ENCODE measurements at regions not wholly inside any gene's neighbourhood (a gene's known extent, or its start where the extent isn't known, plus 50 kb on each side); places are given as distances from the start of the nearest gene placed in this dataset.

DNA sequence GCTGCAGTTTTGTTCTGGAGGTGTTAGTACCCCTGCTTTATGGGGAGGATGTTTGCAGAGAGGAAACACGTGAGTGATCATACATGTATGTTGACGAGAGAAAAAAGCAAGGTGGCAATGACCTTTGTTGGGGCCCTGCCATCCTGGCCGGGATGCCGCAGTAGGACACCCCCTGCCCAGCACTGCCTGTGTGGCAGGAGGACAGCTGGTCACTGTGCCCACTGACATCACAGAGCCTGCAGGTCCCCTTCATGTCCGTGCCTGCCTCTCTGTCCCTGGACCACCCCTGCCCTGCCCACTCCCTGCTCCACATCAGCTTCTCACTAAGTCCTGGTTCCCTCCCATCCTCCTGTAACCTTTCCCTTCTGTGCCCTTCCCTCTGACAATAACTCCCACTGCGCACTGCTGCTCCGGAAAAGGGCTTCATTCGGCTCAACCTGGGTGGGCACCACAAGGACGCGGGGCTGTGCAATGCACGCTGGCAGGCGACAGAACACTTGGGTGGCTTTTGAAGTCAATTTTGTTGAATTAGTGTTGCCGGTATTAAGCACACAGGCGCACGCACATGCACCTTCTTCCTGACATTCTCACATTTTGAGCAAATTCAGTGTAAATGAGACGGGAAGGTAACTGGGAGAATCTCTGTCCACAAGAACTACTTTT is 51.5 kb upstream of the TWIST2 start:
- no peak for DNase-seq (ENCODE audit: low read depth)
- TF ChIP-seq, protein P1, sequence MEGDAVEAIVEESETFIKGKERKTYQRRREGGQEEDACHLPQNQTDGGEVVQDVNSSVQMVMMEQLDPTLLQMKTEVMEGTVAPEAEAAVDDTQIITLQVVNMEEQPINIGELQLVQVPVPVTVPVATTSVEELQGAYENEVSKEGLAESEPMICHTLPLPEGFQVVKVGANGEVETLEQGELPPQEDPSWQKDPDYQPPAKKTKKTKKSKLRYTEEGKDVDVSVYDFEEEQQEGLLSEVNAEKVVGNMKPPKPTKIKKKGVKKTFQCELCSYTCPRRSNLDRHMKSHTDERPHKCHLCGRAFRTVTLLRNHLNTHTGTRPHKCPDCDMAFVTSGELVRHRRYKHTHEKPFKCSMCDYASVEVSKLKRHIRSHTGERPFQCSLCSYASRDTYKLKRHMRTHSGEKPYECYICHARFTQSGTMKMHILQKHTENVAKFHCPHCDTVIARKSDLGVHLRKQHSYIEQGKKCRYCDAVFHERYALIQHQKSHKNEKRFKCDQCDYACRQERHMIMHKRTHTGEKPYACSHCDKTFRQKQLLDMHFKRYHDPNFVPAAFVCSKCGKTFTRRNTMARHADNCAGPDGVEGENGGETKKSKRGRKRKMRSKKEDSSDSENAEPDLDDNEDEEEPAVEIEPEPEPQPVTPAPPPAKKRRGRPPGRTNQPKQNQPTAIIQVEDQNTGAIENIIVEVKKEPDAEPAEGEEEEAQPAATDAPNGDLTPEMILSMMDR (IDR thresholded peaks at IDR 0.05; ENCODE audit: insufficient read depth, low read depth, low read length, missing control alignments): no peak
- H3K4me3 ChIP-seq (ENCODE audit: low read depth, low read length): no peak overlapping the region

DNA sequence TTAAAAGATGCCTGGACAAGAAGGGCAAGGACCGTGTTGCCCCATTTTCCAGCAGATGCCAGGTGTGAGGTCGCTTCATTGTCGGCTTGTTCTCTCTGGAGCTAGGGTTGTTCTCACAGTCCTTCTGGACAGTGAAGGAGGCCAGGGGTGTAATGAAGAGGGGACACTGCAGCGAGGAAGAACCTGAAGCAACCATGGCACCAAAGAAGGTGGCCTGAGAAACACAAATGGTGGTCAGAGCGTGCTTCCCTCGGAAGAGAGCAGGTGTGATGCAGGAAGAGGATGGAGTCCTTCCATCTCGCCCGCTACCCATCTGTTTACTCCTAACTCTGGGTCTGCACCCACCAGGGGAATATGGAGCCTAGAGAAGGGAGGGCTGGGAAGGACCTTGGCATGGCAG is 50.3 kb upstream of the TWIST2 start:
- TF ChIP-seq, protein P1 (IDR thresholded peaks at IDR 0.05; ENCODE audit: insufficient read depth, low read depth, low read length, missing control alignments): no peak
- no peak overlapping the region for H3K4me3 ChIP-seq (ENCODE audit: low read depth, low read length)
- no peak for DNase-seq (ENCODE audit: low read depth)
